K562 (cell line): ENCODE measurements at regions not wholly inside any gene's neighbourhood (a gene's known extent, or its start where the extent isn't known, plus 50 kb on each side); places are given as distances from the start of the nearest gene placed in this dataset.

Source experiments
- RFX1 ChIP-seq: fragments of 450-650 bp; IDR thresholded peaks from 2 replicates; pipeline ENCODE4 v1.6.1; 2016; ENCODE audit warnings: mild to moderate bottlenecking, moderate library complexity
- TAL1 ChIP-seq: fragments of 450-650 bp; IDR thresholded peaks from 2 replicates; pipeline ENCODE4 v1.6.1; 2016; ENCODE audit warnings: mild to moderate bottlenecking
- ZNF121 ChIP-seq: sonication (generic); formaldehyde crosslinking; conservative IDR thresholded peaks from 2 replicates; pipeline ENCODE4 v1.8.0; 2022; ENCODE audit warnings: missing genetic modification reagents

DNA sequence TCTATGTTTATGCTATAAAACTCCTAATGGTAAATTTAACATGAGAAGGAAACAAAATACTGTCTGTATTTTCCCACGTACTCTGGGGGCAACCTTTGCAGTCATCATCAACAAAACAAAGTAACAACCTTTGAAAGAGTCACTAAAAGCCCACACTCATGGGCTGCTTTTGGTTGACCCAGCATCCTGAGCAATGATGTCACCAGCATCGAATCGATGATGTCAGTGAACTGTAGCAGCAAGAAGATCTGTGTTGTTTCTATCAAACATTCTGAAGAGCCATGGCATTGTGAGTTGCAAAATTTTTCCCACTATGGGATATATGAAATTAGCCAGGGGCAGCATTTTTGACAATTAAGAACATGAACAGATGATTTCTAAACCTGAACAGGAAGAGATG lies 300.1 kb downstream of the HIVEP2 start:
- TF ChIP-seq ZNF121 (CRISPR knock-in tag) (no peak), TAL1 (no peak), RFX1 (no peak)
